ENCODE measurements at regions not wholly inside any gene's neighbourhood (a gene's known extent, or its start where the extent isn't known, plus 50 kb on each side); places are given as distances from the start of the nearest gene placed in this dataset.

GRCh38 chr1:209519786-209520185, 63.7 kb upstream of the CAMK1G start:
- no peak for TF ChIP-seq TAF1 (IDR thresholded peaks at IDR 0.05; ENCODE audit: borderline replicate concordance, insufficient read depth, low read length)

GRCh38 chr1:209522826-209523225, 60.7 kb upstream of the CAMK1G start:
- no peak for TF ChIP-seq POLR2AphosphoS5 (IDR thresholded peaks at IDR 0.05; ENCODE audit: low read depth, low read length)
- no peak for TF ChIP-seq TAF1 (IDR thresholded peaks at IDR 0.05; ENCODE audit: borderline replicate concordance, insufficient read depth, low read length)
- no peak for TF ChIP-seq REST (IDR thresholded peaks at IDR 0.05; ENCODE audit: insufficient read depth in 1 of 2, low read depth in 2 of 2, low read length in 2 of 2)
- no peak for TF ChIP-seq SIN3A (IDR thresholded peaks at IDR 0.05; ENCODE audit: borderline replicate concordance, insufficient read depth, low read length)
- no peak for TF ChIP-seq FOXP2 (optimal IDR thresholded peaks at IDR 0.05; ENCODE audit: borderline replicate concordance, extremely low read depth, extremely low read length, insufficient read depth)

- TF ChIP-seq FOXP2 (optimal IDR thresholded peaks at IDR 0.05; ENCODE audit: borderline replicate concordance, extremely low read depth, extremely low read length, insufficient read depth), result no peak
- TF ChIP-seq POLR2AphosphoS5 (IDR thresholded peaks at IDR 0.05; ENCODE audit: low read depth, low read length), result no peak
- TF ChIP-seq TAF1 (IDR thresholded peaks at IDR 0.05; ENCODE audit: borderline replicate concordance, insufficient read depth, low read length), result no peak
- no peak for TF ChIP-seq REST (IDR thresholded peaks at IDR 0.05; ENCODE audit: insufficient read depth in 1 of 2, low read depth in 2 of 2, low read length in 2 of 2)
- TF ChIP-seq SIN3A (IDR thresholded peaks at IDR 0.05; ENCODE audit: borderline replicate concordance, insufficient read depth, low read length), result no peak
Measured at GRCh38 chr1:209526137-209526536, 57.4 kb upstream of the CAMK1G start.

DNA sequence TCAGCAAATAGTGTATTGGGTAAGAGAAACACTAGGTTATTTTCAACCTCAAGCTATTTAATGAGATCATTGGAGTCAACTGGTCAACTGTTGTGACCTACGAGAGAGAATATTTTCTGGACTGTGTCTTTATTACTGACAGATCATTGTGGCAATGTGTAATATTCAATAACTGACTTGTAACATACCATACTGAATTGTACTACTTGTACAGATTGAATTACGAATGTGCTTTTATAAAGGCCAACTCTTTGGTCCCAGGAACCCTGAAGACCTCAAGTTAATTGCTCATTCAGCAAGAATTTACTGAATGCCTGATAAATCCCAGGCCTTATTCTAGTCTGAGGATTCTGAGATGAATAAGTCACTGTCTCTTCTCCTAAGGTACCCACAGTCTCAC, 56.1 kb upstream of the CAMK1G start:
- TF ChIP-seq REST (IDR thresholded peaks at IDR 0.05; ENCODE audit: insufficient read depth in 1 of 2, low read depth in 2 of 2, low read length in 2 of 2) (no peak), POLR2AphosphoS5 (IDR thresholded peaks at IDR 0.05; ENCODE audit: low read depth, low read length) (no peak), SIN3A (IDR thresholded peaks at IDR 0.05; ENCODE audit: borderline replicate concordance, insufficient read depth, low read length) (no peak), FOXP2 (optimal IDR thresholded peaks at IDR 0.05; ENCODE audit: borderline replicate concordance, extremely low read depth, extremely low read length, insufficient read depth) (no peak), TAF1 (IDR thresholded peaks at IDR 0.05; ENCODE audit: borderline replicate concordance, insufficient read depth, low read length) (no peak)

- no peak for TF ChIP-seq POLR2AphosphoS5 (IDR thresholded peaks at IDR 0.05; ENCODE audit: low read depth, low read length)
- TF ChIP-seq REST (IDR thresholded peaks at IDR 0.05; ENCODE audit: insufficient read depth in 1 of 2, low read depth in 2 of 2, low read length in 2 of 2), result no peak
- TF ChIP-seq SIN3A (IDR thresholded peaks at IDR 0.05; ENCODE audit: borderline replicate concordance, insufficient read depth, low read length), result no peak
- no peak for TF ChIP-seq FOXP2 (optimal IDR thresholded peaks at IDR 0.05; ENCODE audit: borderline replicate concordance, extremely low read depth, extremely low read length, insufficient read depth)
- no peak for TF ChIP-seq TAF1 (IDR thresholded peaks at IDR 0.05; ENCODE audit: borderline replicate concordance, insufficient read depth, low read length)
Measured at GRCh38 chr1:209527993-209528717, 55.4 kb upstream of the CAMK1G start.

Measured in PFSK-1 (cell line).